ENCODE measurements at regions not wholly inside any gene's neighbourhood (a gene's known extent, or its start where the extent isn't known, plus 50 kb on each side); places are given as distances from the start of the nearest gene placed in this dataset.

- H3K9ac ChIP-seq (ENCODE audit: low read length), result no peak overlapping the region
- CTCF ChIA-PET, result no interaction called here
- POLR2A ChIA-PET, result no interaction called here
- H3K4me1 ChIP-seq (ENCODE audit: control insufficient read depth in 2 of 2, insufficient read depth in 2 of 2, low read length in 2 of 2), result no peaks in the 10 kb centered on the region
- WGBS (ENCODE audit: insufficient coverage), result 82% methylated on average over 4 of the region's 7 CpGs
- Mint-ChIP-seq H3K4me1 (no peaks in the 10 kb centered on the region), H3K27me3 (no peaks in the 10 kb centered on the region), H3K27ac (no peak overlapping the region), H3K9me3 (ENCODE audit: insufficient read depth) (peaks cover 6% of the 10 kb centered on the region), H3K4me3 (no peak overlapping the region)
- no peaks in the 10 kb centered on the region for H3K27me3 ChIP-seq (replicated peaks in 1 of 4; ENCODE audit: control extremely low read depth in 1 of 4, control insufficient read depth in 3 of 4, insufficient read depth in 4 of 4, low read length in 3 of 4)
- H3K27ac ChIP-seq (ENCODE audit: low read length in 2 of 2), result no peak overlapping the region
- H4K20me1 ChIP-seq (ENCODE audit: control insufficient read depth, insufficient read depth, low read length, poor library complexity, severe bottlenecking), result no peaks in the 10 kb centered on the region
- no peak for TF ChIP-seq CTCF (IDR thresholded peaks at IDR 0.05)
- no peak for TF ChIP-seq EZH2 (IDR thresholded peaks at IDR 0.05; ENCODE audit: borderline replicate concordance, insufficient read depth, low read depth, low read length, poor library complexity, severe bottlenecking)
- H3K9me3 ChIP-seq (ENCODE audit: control extremely low read depth in 1 of 3, control insufficient read depth in 2 of 3, insufficient read depth in 1 of 3, low read length in 2 of 3), result peaks cover 0 to 13% (median 4%) of the 10 kb centered on the region in 3 donors
- intact Hi-C loops (cut with micrococcal nuclease), result no loop called here
- no peak overlapping the region for H3K4me2 ChIP-seq (replicated peaks; ENCODE audit: low read depth, low read length, poor library complexity, severe bottlenecking)
- no peaks in the 10 kb centered on the region for H3K79me2 ChIP-seq (ENCODE audit: control insufficient read depth, insufficient read depth, low read length)
- no peaks in the 10 kb centered on the region for H3K36me3 ChIP-seq (replicated peaks in 1 of 2; ENCODE audit: control extremely low read depth in 1 of 2, control insufficient read depth in 1 of 2, extremely low read depth in 1 of 2, insufficient read depth in 2 of 2, low read length in 1 of 2)
- H2AFZ ChIP-seq (ENCODE audit: insufficient read depth, low read depth, low read length, poor library complexity, severe bottlenecking), result no peak overlapping the region
- DNase-seq (no peak), ATAC-seq (ENCODE audit: low read depth) (no peak)
- no peak overlapping the region for H3K4me3 ChIP-seq (ENCODE audit: control extremely low read depth in 1 of 5, extremely low read depth in 1 of 5, insufficient read depth in 1 of 5, low read depth in 2 of 5, low read length in 4 of 5)
Observed at GRCh38 chr16:49078571-49078970, 203.1 kb downstream of the CBLN1 start.

DNA sequence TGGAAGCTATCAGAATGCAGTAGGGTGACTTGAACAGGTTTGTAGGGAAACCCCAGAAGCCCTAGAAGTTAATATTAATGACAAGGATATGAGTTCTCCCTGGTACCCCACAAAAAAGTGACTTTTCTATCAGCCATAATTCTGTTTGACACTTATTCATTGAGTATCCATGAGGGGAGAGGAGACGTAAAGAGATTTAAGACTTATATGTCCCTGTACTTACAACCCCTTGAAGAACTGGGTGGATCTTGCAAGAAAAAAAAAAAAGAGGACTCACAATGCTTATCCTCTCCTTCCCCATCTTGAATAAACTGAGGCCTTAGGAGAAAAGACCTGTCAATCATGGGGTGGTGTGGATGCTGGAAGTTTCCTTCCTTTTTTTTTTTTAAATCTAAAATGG lies 203.5 kb downstream of the CBLN1 start:
- intact Hi-C loops (cut with micrococcal nuclease), result no loop called here
- no peak for DNase-seq
- TF ChIP-seq CTCF (IDR thresholded peaks at IDR 0.05), result no peak
- no peak for TF ChIP-seq EZH2 (IDR thresholded peaks at IDR 0.05; ENCODE audit: borderline replicate concordance, insufficient read depth, low read depth, low read length, poor library complexity, severe bottlenecking)
- Histone ChIP-seq H3K27me3 (replicated peaks in 1 of 4; ENCODE audit: control extremely low read depth in 1 of 4, control insufficient read depth in 3 of 4, insufficient read depth in 4 of 4, low read length in 3 of 4) (no peaks in the 10 kb centered on the region), H3K9ac (ENCODE audit: low read length) (no peak overlapping the region), H3K27ac (ENCODE audit: low read length in 2 of 2) (no peak overlapping the region), H2AFZ (ENCODE audit: insufficient read depth, low read depth, low read length, poor library complexity, severe bottlenecking) (no peak overlapping the region), H3K4me1 (ENCODE audit: control insufficient read depth in 2 of 2, insufficient read depth in 2 of 2, low read length in 2 of 2) (no peaks in the 10 kb centered on the region), H3K9me3 (ENCODE audit: control extremely low read depth in 1 of 3, control insufficient read depth in 2 of 3, insufficient read depth in 1 of 3, low read length in 2 of 3) (peaks cover 0 to 13% (median 4%) of the 10 kb centered on the region in 3 donors), H4K20me1 (ENCODE audit: control insufficient read depth, insufficient read depth, low read length, poor library complexity, severe bottlenecking) (no peaks in the 10 kb centered on the region), H3K79me2 (ENCODE audit: control insufficient read depth, insufficient read depth, low read length) (no peaks in the 10 kb centered on the region), H3K4me3 (ENCODE audit: control extremely low read depth in 1 of 5, extremely low read depth in 1 of 5, insufficient read depth in 1 of 5, low read depth in 2 of 5, low read length in 4 of 5) (no peak overlapping the region), H3K36me3 (replicated peaks in 1 of 2; ENCODE audit: control extremely low read depth in 1 of 2, control insufficient read depth in 1 of 2, extremely low read depth in 1 of 2, insufficient read depth in 2 of 2, low read length in 1 of 2) (no peaks in the 10 kb centered on the region), H3K4me2 (replicated peaks; ENCODE audit: low read depth, low read length, poor library complexity, severe bottlenecking) (no peak overlapping the region)
- no peak overlapping the region for H3K4me3 Mint-ChIP-seq
- ATAC-seq (ENCODE audit: low read depth), result no peak
- no CpG with 5 or more reads among the region's 1 CpG for WGBS (ENCODE audit: insufficient coverage)
- H3K27me3 Mint-ChIP-seq, result no peaks in the 10 kb centered on the region
- peaks cover 6% of the 10 kb centered on the region for H3K9me3 Mint-ChIP-seq (ENCODE audit: insufficient read depth)
- ChIA-PET POLR2A (no interaction called here), CTCF (no interaction called here)
- no peak overlapping the region for H3K27ac Mint-ChIP-seq
- no peaks in the 10 kb centered on the region for H3K4me1 Mint-ChIP-seq

All from B cell (primary cell).